Caco-2 (cell line): ENCODE measurements at regions not wholly inside any gene's neighbourhood (a gene's known extent, or its start where the extent isn't known, plus 50 kb on each side); places are given as distances from the start of the nearest gene placed in this dataset.

Source experiments
- BruUV-seq: library from RNA; stranded (reverse); fragments of 400-500 nt; replicated peaks from 2 replicates; lab custom pipeline; 2021; lab: Mats Ljungman, UMichigan
- CTCF ChIA-PET: fragments of 300-600 bp; sonication (Branson Sonifier 250); formaldehyde crosslinking; loops from one replicate; lab custom pipeline; 2022; ENCODE audit warnings: antibody characterized with exemption; lab: Charles Lee
- POLR2A ChIA-PET: fragments of 300-600 bp; sonication (Branson Sonifier 250); formaldehyde crosslinking; loops from one replicate; lab custom pipeline; 2022; ENCODE audit warnings: antibody characterized with exemption; lab: Charles Lee
- DNase-seq, 2 experiments: peaks; one replicate each; pipeline versions ENCODE4 v3.0.0 to v3.0.0-alpha.2; 2020 to 2022
- H3K27me3 ChIP-seq: replicated peaks from 2 replicates; pipeline ENCODE4 v1.6.0; 2011; ENCODE audit warnings: low read length; ENCODE audit not compliant: control insufficient read depth, insufficient read depth
- H3K36me3 ChIP-seq: 2 replicates; pipeline ENCODE4 v1.5.1; 2011; ENCODE audit warnings: low read length; ENCODE audit not compliant: control insufficient read depth, insufficient read depth
- H3K4me1 ChIP-seq: fragments of 250-450 bp; sonication (Bioruptor Pico); 2 replicates; pipeline ENCODE4 v1.5.1; 2020; ENCODE audit warnings: mild to moderate bottlenecking
- H3K4me3 ChIP-seq: 2 replicates; pipeline ENCODE4 v1.5.1; 2011; ENCODE audit warnings: low read depth, mild to moderate bottlenecking, control low read depth, low read length
- H3K9me3 ChIP-seq: fragments of 250-450 bp; sonication (Bioruptor Pico); 2 replicates; pipeline ENCODE4 v1.5.1; 2020; ENCODE audit warnings: mild to moderate bottlenecking, moderate library complexity
- H3K27ac Mint-ChIP-seq: one replicate; pipeline ENCODE4 v1.8.0; 2022; ENCODE audit warnings: mixed read lengths; ENCODE audit not compliant: unreplicated experiment
- H3K27me3 Mint-ChIP-seq: one replicate; pipeline ENCODE4 v1.8.0; 2022; ENCODE audit warnings: mixed read lengths; ENCODE audit not compliant: insufficient read depth, unreplicated experiment
- H3K36me3 Mint-ChIP-seq: one replicate; pipeline ENCODE4 v1.8.0; 2022; ENCODE audit warnings: mild to moderate bottlenecking, mixed read lengths; ENCODE audit not compliant: insufficient read depth, unreplicated experiment
- H3K4me1 Mint-ChIP-seq: one replicate; pipeline ENCODE4 v1.8.0; 2022; ENCODE audit warnings: low read depth, mixed read lengths; ENCODE audit not compliant: unreplicated experiment
- H3K4me3 Mint-ChIP-seq: one replicate; pipeline ENCODE4 v1.8.0; 2022; ENCODE audit warnings: mild to moderate bottlenecking, moderate library complexity, mixed read lengths; ENCODE audit not compliant: unreplicated experiment
- H3K9me3 Mint-ChIP-seq: one replicate; pipeline ENCODE4 v1.8.0; 2022; ENCODE audit warnings: mixed read lengths; ENCODE audit not compliant: unreplicated experiment
- intact Hi-C: fragments of 100-400 bp; cut with micrococcal nuclease; formaldehyde crosslinking; loops from one replicate; pipeline ENCODE4 v1.10.0; 2022; ENCODE audit not compliant: unreplicated experiment
- TF ChIP-seq, protein P1 (sequence below), 2 experiments: fragments of 200-600 bp in 1 of 2; IDR thresholded peaks; 1 replicate in 1 of 2; 2 replicates in 1 of 2; pipeline versions ENCODE4 v1.5.1 to v1.8.0; 2011 to 2022; ENCODE audit warnings: antibody characterized with exemption in 1 of 2, control low read depth in 1 of 2, inconsistent platforms in 1 of 2, low read depth in 1 of 2, low read length in 1 of 2, mild to moderate bottlenecking in 1 of 2, moderate library complexity in 1 of 2; ENCODE audit not compliant: insufficient read depth in 1 of 2, severe bottlenecking in 1 of 2, unreplicated experiment in 1 of 2

DNA sequence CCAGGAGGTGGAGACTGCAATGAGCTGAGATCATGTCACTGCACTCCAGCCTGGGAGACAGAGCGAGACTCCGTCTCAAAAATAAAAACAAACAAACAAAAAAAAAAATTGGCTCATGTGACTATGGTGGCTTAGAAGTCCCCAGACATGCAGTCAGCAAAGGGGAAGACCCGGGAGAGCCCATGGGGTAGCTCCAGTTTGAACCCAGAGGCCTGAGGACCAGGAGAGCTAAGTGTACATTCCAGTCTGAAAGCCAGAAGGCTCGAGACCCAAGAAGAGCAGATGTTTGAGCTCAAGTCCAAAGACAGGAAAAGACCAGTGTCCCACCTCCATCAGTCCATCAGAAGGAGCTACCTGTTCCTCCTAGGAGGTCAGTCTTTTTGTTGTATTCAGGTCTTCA lies 175.2 kb downstream of the TSHZ3 start:
- Histone ChIP-seq H3K4me3 (no peak overlapping the region), H3K36me3 (no peaks in the 10 kb centered on the region), H3K9me3 (no peaks in the 10 kb centered on the region), H3K4me1 (no peaks in the 10 kb centered on the region), H3K27me3 (no peaks in the 10 kb centered on the region)
- H3K27me3 Mint-ChIP-seq: peaks cover 12% of the 10 kb centered on the region
- BruUV-seq: no TSS peak
- CTCF ChIA-PET: interaction anchor here (0.6 kb wide), 1 partner anchor 50 kb away, joined by 5 read pairs; no protein-coding TSS in a partner anchor
- POLR2A ChIA-PET: no interaction called here
- H3K9me3 Mint-ChIP-seq: peaks cover 11% of the 10 kb centered on the region
- H3K4me3 Mint-ChIP-seq: no peak overlapping the region
- no peaks in the 10 kb centered on the region for H3K36me3 Mint-ChIP-seq
- TF ChIP-seq, protein P1, sequence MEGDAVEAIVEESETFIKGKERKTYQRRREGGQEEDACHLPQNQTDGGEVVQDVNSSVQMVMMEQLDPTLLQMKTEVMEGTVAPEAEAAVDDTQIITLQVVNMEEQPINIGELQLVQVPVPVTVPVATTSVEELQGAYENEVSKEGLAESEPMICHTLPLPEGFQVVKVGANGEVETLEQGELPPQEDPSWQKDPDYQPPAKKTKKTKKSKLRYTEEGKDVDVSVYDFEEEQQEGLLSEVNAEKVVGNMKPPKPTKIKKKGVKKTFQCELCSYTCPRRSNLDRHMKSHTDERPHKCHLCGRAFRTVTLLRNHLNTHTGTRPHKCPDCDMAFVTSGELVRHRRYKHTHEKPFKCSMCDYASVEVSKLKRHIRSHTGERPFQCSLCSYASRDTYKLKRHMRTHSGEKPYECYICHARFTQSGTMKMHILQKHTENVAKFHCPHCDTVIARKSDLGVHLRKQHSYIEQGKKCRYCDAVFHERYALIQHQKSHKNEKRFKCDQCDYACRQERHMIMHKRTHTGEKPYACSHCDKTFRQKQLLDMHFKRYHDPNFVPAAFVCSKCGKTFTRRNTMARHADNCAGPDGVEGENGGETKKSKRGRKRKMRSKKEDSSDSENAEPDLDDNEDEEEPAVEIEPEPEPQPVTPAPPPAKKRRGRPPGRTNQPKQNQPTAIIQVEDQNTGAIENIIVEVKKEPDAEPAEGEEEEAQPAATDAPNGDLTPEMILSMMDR (IDR thresholded peaks at IDR 0.05; ENCODE audit: insufficient read depth in 1 of 2, low read depth in 1 of 2, low read length in 1 of 2, severe bottlenecking in 1 of 2, unreplicated experiment in 1 of 2): no peak
- H3K4me1 Mint-ChIP-seq: no peaks in the 10 kb centered on the region
- H3K27ac Mint-ChIP-seq: no peak overlapping the region
- intact Hi-C loops: no loop called here
- DNase-seq: no peak

DNA sequence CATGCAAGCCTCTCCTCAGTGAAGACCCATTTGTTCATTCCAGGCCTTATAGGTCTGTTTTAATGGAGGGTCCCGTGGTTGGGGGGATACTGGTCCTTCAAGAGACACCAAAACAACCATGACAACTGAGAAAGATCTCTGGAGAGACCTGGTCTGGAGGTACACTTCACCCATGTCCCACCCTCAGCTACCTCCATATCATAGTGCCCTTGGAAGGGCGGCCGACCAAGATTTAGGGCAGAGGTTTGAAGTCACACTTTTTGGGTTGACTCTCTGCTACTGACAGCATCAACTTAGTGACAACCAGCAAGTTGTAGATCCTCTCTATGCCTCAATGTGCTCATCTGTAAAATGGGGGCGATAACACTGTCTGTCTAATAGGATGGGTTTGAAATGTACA lies 177.3 kb downstream of the TSHZ3 start:
- no peak overlapping the region for H3K4me3 Mint-ChIP-seq
- ChIA-PET POLR2A (no interaction called here), CTCF (no interaction called here)
- Histone ChIP-seq H3K9me3 (no peaks in the 10 kb centered on the region), H3K27me3 (no peaks in the 10 kb centered on the region), H3K4me3 (no peak overlapping the region), H3K4me1 (no peaks in the 10 kb centered on the region), H3K36me3 (no peaks in the 10 kb centered on the region)
- intact Hi-C loops: no loop called here
- no peak overlapping the region for H3K27ac Mint-ChIP-seq
- TF ChIP-seq, protein P1 (IDR thresholded peaks at IDR 0.05; ENCODE audit: insufficient read depth in 1 of 2, low read depth in 1 of 2, low read length in 1 of 2, severe bottlenecking in 1 of 2, unreplicated experiment in 1 of 2): no peak
- H3K27me3 Mint-ChIP-seq: peaks cover 16% of the 10 kb centered on the region
- DNase-seq: no peak
- no TSS peak for BruUV-seq
- no peaks in the 10 kb centered on the region for H3K4me1 Mint-ChIP-seq
- peaks cover 9% of the 10 kb centered on the region for H3K9me3 Mint-ChIP-seq
- no peaks in the 10 kb centered on the region for H3K36me3 Mint-ChIP-seq

DNA sequence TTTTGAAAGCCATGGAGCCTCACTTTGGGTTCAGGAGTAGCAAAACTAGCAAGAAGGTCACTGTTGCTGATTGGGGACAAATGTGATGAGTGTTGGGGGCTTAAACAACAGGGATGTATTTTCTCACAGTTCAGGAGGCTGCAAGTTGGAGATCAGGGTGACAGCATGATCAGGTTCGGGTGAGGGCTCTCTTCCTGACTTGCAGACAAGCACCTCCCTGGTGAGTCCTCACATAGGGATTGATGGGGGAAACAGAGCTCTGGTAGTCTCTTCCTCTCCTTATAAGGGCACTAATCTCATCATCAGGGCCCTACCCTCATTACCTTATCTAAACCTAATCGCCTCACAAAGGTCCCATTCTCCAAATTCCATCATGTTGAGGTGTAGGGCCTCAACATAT lies 179.2 kb downstream of the TSHZ3 start:
- Histone ChIP-seq H3K36me3 (no peaks in the 10 kb centered on the region), H3K4me3 (no peak overlapping the region), H3K4me1 (no peaks in the 10 kb centered on the region), H3K9me3 (no peaks in the 10 kb centered on the region), H3K27me3 (no peaks in the 10 kb centered on the region)
- CTCF ChIA-PET: no interaction called here
- POLR2A ChIA-PET: no interaction called here
- Mint-ChIP-seq H3K27me3 (peaks cover 16% of the 10 kb centered on the region), H3K4me3 (no peak overlapping the region), H3K9me3 (peaks cover 9% of the 10 kb centered on the region), H3K36me3 (no peaks in the 10 kb centered on the region), H3K4me1 (no peaks in the 10 kb centered on the region), H3K27ac (no peak overlapping the region)
- TF ChIP-seq, protein P1 (IDR thresholded peaks at IDR 0.05; ENCODE audit: insufficient read depth in 1 of 2, low read depth in 1 of 2, low read length in 1 of 2, severe bottlenecking in 1 of 2, unreplicated experiment in 1 of 2): no peak
- no TSS peak for BruUV-seq
- intact Hi-C loops: no loop called here
- no peak for DNase-seq
